WI38 (cell line): ENCODE measurements at regions not wholly inside any gene's neighbourhood (a gene's known extent, or its start where the extent isn't known, plus 50 kb on each side); places are given as distances from the start of the nearest gene placed in this dataset.

Experiments
- H3K4me3 ChIP-seq: 2 replicates; pipeline ENCODE4 v1.5.1; 2011; ENCODE audit warnings: low read depth, mild to moderate bottlenecking, control low read depth, low read length
- CTCF ChIP-seq: IDR thresholded peaks from 2 replicates; pipeline ENCODE4 v1.5.1; 2012; ENCODE audit warnings: low read depth, mild to moderate bottlenecking, control low read depth, low read length

DNA sequence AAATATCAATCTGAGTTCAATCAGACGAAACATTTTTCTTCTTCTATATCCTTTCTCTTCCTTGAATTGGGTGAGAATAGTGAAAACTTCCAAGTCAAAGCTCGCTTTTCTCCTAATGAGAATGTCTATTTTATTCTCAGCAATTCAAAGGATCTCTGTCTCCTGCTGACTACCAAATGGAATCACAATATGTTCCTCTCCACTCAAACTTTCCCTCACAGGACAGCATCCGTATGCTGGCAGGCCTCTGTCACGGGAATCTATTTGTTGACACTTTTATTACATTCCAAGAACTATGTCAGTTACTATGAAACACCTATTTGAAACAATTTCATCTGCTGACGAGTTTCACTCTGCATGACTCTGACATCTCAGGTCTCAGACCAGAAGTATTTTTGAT lies 1196.6 kb downstream of the CDH11 start:
- no peak overlapping the region for H3K4me3 ChIP-seq
- no peak for TF ChIP-seq CTCF

- no peak for TF ChIP-seq CTCF
- no peak overlapping the region for H3K4me3 ChIP-seq
Observed at GRCh38 chr16:63922560-63922959, 1199.3 kb downstream of the CDH11 start.

- no peak for TF ChIP-seq CTCF
- no peak overlapping the region for H3K4me3 ChIP-seq
Observed at GRCh38 chr16:63921737-63922295, 1200.0 kb downstream of the CDH11 start.

- no peak overlapping the region for H3K4me3 ChIP-seq
- no peak for TF ChIP-seq CTCF
Observed at GRCh38 chr16:63913290-63913689, 1208.6 kb downstream of the CDH11 start.

GRCh38 chr16:63907251-63907650 lies 1214.6 kb downstream of the CDH11 start:
- TF ChIP-seq CTCF, result no peak
- H3K4me3 ChIP-seq, result no peak overlapping the region

GRCh38 chr16:63904930-63905329 lies 1216.9 kb downstream of the CDH11 start:
- no peak for TF ChIP-seq CTCF
- no peak overlapping the region for H3K4me3 ChIP-seq

GRCh38 chr16:63904182-63904581 lies 1217.7 kb downstream of the CDH11 start:
- TF ChIP-seq CTCF, result no peak
- H3K4me3 ChIP-seq, result no peak overlapping the region
